Lower lobe of right lung (tissue), 2 donors: ENCODE measurements at regions not wholly inside any gene's neighbourhood (a gene's known extent, or its start where the extent isn't known, plus 50 kb on each side); places are given as distances from the start of the nearest gene placed in this dataset.

Source experiments
- ATAC-seq, 2 donors: fragments of 200-7000 bp; cut with Tn5 transposase; one replicate each; pipeline ENCODE4 v1.9.1; 2020 to 2022; ENCODE audit warnings: mild to moderate bottlenecking in 2 of 2, moderate library complexity in 2 of 2
- DNase-seq: peaks from one replicate; pipeline ENCODE4 v3.0.0-alpha.2; 2020
- H3K27ac ChIP-seq: fragments of 200-600 bp; one replicate; pipeline ENCODE4 v1.8.0; 2022
- H3K27me3 ChIP-seq: fragments of 200-600 bp; one replicate; pipeline ENCODE4 v1.8.0; 2022; ENCODE audit warnings: low read depth
- H3K36me3 ChIP-seq: fragments of 200-600 bp; one replicate; pipeline ENCODE4 v1.8.0; 2022; ENCODE audit warnings: mild to moderate bottlenecking
- H3K4me1 ChIP-seq: fragments of 200-600 bp; one replicate; pipeline ENCODE4 v1.8.0; 2022
- H3K4me3 ChIP-seq: fragments of 200-600 bp; one replicate; pipeline ENCODE4 v1.8.0; 2022; ENCODE audit warnings: mild to moderate bottlenecking
- H3K9me3 ChIP-seq: fragments of 200-600 bp; one replicate; pipeline ENCODE4 v1.8.0; 2022
- CTCF ChIP-seq: fragments of 200-600 bp; IDR thresholded peaks from one replicate; pipeline ENCODE4 v1.8.0; 2022; ENCODE audit warnings: antibody characterized with exemption, mild to moderate bottlenecking
- intact Hi-C: fragments of 100-400 bp; cut with DNase I; formaldehyde crosslinking; loops from one replicate; pipeline ENCODE4 v1.11.0; 2022
- donor health status: DM: no; HTN: yes; CAD: no; lungs with severe emphysema.

- intact Hi-C loops: no loop called here
Measured at GRCh38 chr15:87155771-87156170, 1076.1 kb downstream of the AGBL1 start.

GRCh38 chr15:87154761-87155160, 1075.1 kb downstream of the AGBL1 start:
- Histone ChIP-seq H3K27ac (no peak overlapping the region), H3K36me3 (no peaks in the 10 kb centered on the region), H3K27me3 (no peaks in the 10 kb centered on the region), H3K4me3 (no peak overlapping the region), H3K4me1 (no peaks in the 10 kb centered on the region), H3K9me3 (no peaks in the 10 kb centered on the region)
- intact Hi-C loops: no loop called here
- no peak for TF ChIP-seq CTCF
- DNase-seq: no peak
- no peak for ATAC-seq

More at GRCh38 chr15:87155771-87156170, 1076.1 kb downstream of the AGBL1 start:
- no peak for DNase-seq
- ATAC-seq: no peak
- TF ChIP-seq CTCF: no peak
- Histone ChIP-seq H3K4me1 (no peaks in the 10 kb centered on the region), H3K9me3 (no peaks in the 10 kb centered on the region), H3K4me3 (no peak overlapping the region), H3K36me3 (no peaks in the 10 kb centered on the region), H3K27me3 (no peaks in the 10 kb centered on the region), H3K27ac (no peak overlapping the region)

- TF ChIP-seq CTCF: no peak
- Histone ChIP-seq H3K27ac (no peak overlapping the region), H3K27me3 (no peaks in the 10 kb centered on the region), H3K36me3 (no peaks in the 10 kb centered on the region), H3K4me3 (no peak overlapping the region), H3K9me3 (no peaks in the 10 kb centered on the region), H3K4me1 (no peaks in the 10 kb centered on the region)
- intact Hi-C loops: no loop called here
- DNase-seq: no peak
- ATAC-seq: no peak
Measured at GRCh38 chr15:87151202-87151748, 1071.6 kb downstream of the AGBL1 start.

GRCh38 chr15:87145696-87146095, 1066.0 kb downstream of the AGBL1 start:
- H3K27ac ChIP-seq: no peak overlapping the region
- intact Hi-C loops: no loop called here
- H3K9me3 ChIP-seq: peaks cover 8% of the 10 kb centered on the region
- H3K4me1 ChIP-seq: no peaks in the 10 kb centered on the region
- ATAC-seq: no peak
- no peaks in the 10 kb centered on the region for H3K36me3 ChIP-seq
- no peak for TF ChIP-seq CTCF
- DNase-seq: no peak
- no peaks in the 10 kb centered on the region for H3K27me3 ChIP-seq
- H3K4me3 ChIP-seq: no peak overlapping the region

- Histone ChIP-seq H3K9me3 (peaks cover 8% of the 10 kb centered on the region), H3K27ac (no peak overlapping the region), H3K4me3 (no peak overlapping the region), H3K4me1 (no peaks in the 10 kb centered on the region), H3K27me3 (no peaks in the 10 kb centered on the region), H3K36me3 (no peaks in the 10 kb centered on the region)
- no peak for TF ChIP-seq CTCF
- no peak for DNase-seq
- intact Hi-C loops: no loop called here
- no peak for ATAC-seq
Measured at GRCh38 chr15:87144775-87145174, 1065.1 kb downstream of the AGBL1 start.

GRCh38 chr15:87142096-87142495, 1062.4 kb downstream of the AGBL1 start:
- Histone ChIP-seq H3K9me3 (peaks cover 8% of the 10 kb centered on the region), H3K36me3 (no peaks in the 10 kb centered on the region), H3K4me1 (no peaks in the 10 kb centered on the region), H3K27ac (no peak overlapping the region), H3K27me3 (no peaks in the 10 kb centered on the region), H3K4me3 (no peak overlapping the region)
- DNase-seq (no peak), ATAC-seq (no peak)
- intact Hi-C loops: no loop called here
- no peak for TF ChIP-seq CTCF
